SK-N-DZ (cell line): ENCODE measurements at regions not wholly inside any gene's neighbourhood (a gene's known extent, or its start where the extent isn't known, plus 50 kb on each side); places are given as distances from the start of the nearest gene placed in this dataset.

Experiments used
- DNase-seq: peaks from one replicate; pipeline ENCODE4 v3.0.0-alpha.2; 2015; ENCODE audit warnings: low spot score

GRCh38 chr11:38302564-38302963, 1704.5 kb upstream of the RAG2 start:
- no peak for DNase-seq

GRCh38 chr11:38300570-38300969, 1702.5 kb upstream of the RAG2 start:
- no peak for DNase-seq

GRCh38 chr11:38296211-38296776, 1698.3 kb upstream of the RAG2 start:
- no peak for DNase-seq

GRCh38 chr11:38282718-38283117, 1684.7 kb upstream of the RAG2 start:
- DNase-seq: no peak

- no peak for DNase-seq
These were observed 1680.6 kb upstream of the RAG2 start for GRCh38 chr11:38278457-38279141.

GRCh38 chr11:38274031-38274430, 1676.0 kb upstream of the RAG2 start:
- no peak for DNase-seq

GRCh38 chr11:38272376-38272775, 1674.3 kb upstream of the RAG2 start:
- no peak for DNase-seq

GRCh38 chr11:38266691-38267090, 1668.7 kb upstream of the RAG2 start:
- DNase-seq: no peak

- no peak for DNase-seq
These were observed 1658.4 kb upstream of the RAG2 start for GRCh38 chr11:38256436-38256835.

GRCh38 chr11:38254913-38255312, 1656.9 kb upstream of the RAG2 start:
- no peak for DNase-seq

- no peak for DNase-seq
These were observed 1654.6 kb upstream of the RAG2 start for GRCh38 chr11:38252620-38253019.

GRCh38 chr11:38246451-38246850, 1648.4 kb upstream of the RAG2 start:
- DNase-seq: no peak

GRCh38 chr11:38226684-38227083, 1628.6 kb upstream of the RAG2 start:
- no peak for DNase-seq

GRCh38 chr11:38221295-38221694, 1623.3 kb upstream of the RAG2 start:
- DNase-seq: no peak

GRCh38 chr11:38219636-38220035, 1621.6 kb upstream of the RAG2 start:
- DNase-seq: no peak

- no peak for DNase-seq
These were observed 1610.9 kb upstream of the RAG2 start for GRCh38 chr11:38208951-38209350.

- DNase-seq: no peak
These were observed 1608.6 kb upstream of the RAG2 start for GRCh38 chr11:38206663-38207062.

- no peak for DNase-seq
These were observed 1593.1 kb upstream of the RAG2 start for GRCh38 chr11:38191101-38191500.

- no peak for DNase-seq
These were observed 1584.3 kb upstream of the RAG2 start for GRCh38 chr11:38182126-38182866.

GRCh38 chr11:38176686-38177322, 1578.8 kb upstream of the RAG2 start:
- DNase-seq: no peak

GRCh38 chr11:38173676-38174075, 1575.6 kb upstream of the RAG2 start:
- DNase-seq: no peak

- no peak for DNase-seq
These were observed 1571.2 kb upstream of the RAG2 start for GRCh38 chr11:38169286-38169685.

- no peak for DNase-seq
These were observed 1565.5 kb upstream of the RAG2 start for GRCh38 chr11:38163526-38163925.
